OCI-LY3 (cell line): ENCODE measurements at regions not wholly inside any gene's neighbourhood (a gene's known extent, or its start where the extent isn't known, plus 50 kb on each side); places are given as distances from the start of the nearest gene placed in this dataset.

Experiments used
- CTCF ChIP-seq: fragments of 200-600, 300-600 bp; sonication (generic); IDR thresholded peaks from 2 replicates; pipeline ENCODE4 v1.5.1; 2014; ENCODE audit warnings: antibody characterized with exemption, low read length, low read depth
- EZH2phosphoT487 ChIP-seq: fragments of 200-600 bp; shearing (Covaris generic); IDR thresholded peaks from 2 replicates; pipeline ENCODE4 v1.6.1; 2018; ENCODE audit warnings: antibody characterized with exemption, mixed run types, low read depth

- TF ChIP-seq CTCF (no peak), EZH2phosphoT487 (no peak)
These were observed 852.8 kb upstream of the CELF2 start for GRCh38 chr10:10164848-10165247.
